H1 (cell line): ENCODE measurements at regions not wholly inside any gene's neighbourhood (a gene's known extent, or its start where the extent isn't known, plus 50 kb on each side); places are given as distances from the start of the nearest gene placed in this dataset.

Source experiments
- CTCF ChIA-PET: fragments of 300-600 bp; sonication (Branson Sonifier 250); formaldehyde crosslinking; loops from one replicate; lab custom pipeline; 2021; ENCODE audit not compliant: partially characterized antibody; lab: Charles Lee
- POLR2A ChIA-PET: fragments of 300-600 bp; sonication (Branson Sonifier 250); formaldehyde crosslinking; loops from one replicate; lab custom pipeline; 2021; ENCODE audit warnings: inconsistent platforms; ENCODE audit not compliant: partially characterized antibody; lab: Charles Lee
- DNase-seq, 2 experiments: peaks; one replicate each; pipeline versions ENCODE4 v3.0.0 to v3.0.0-alpha.2; 2010 to 2022; ENCODE audit warnings: low spot score in 2 of 2, low read depth in 1 of 2, mixed read lengths in 1 of 2
- FAIRE-seq: peaks from 2 replicates; lab custom pipeline; 2011; peaks lifted over from hg19 to GRCh38; lab: Jason Lieb, UNC
- H2AFZ ChIP-seq: 2 replicates; pipeline ENCODE4 v1.8.1; 2012; ENCODE audit warnings: low read length, inconsistent platforms
- H2AK5ac ChIP-seq: 2 replicates; pipeline ENCODE4 v1.6.1; 2013; ENCODE audit warnings: low read depth, low read length
- H2BK120ac ChIP-seq: replicated peaks from 2 replicates; pipeline ENCODE3; 2013; ENCODE audit warnings: low read depth, low read length, inconsistent platforms
- H2BK12ac ChIP-seq: 2 replicates; pipeline ENCODE4 v1.6.1; 2013; ENCODE audit warnings: low read depth, low read length
- H2BK15ac ChIP-seq: 2 replicates; pipeline ENCODE4 v1.6.1; 2013; ENCODE audit warnings: low read length
- H2BK20ac ChIP-seq: 2 replicates; pipeline ENCODE4 v1.6.1; 2013; ENCODE audit warnings: low read length
- H2BK5ac ChIP-seq: 2 replicates; pipeline ENCODE4 v1.6.1; 2013; ENCODE audit warnings: low read depth, low read length
- H3K14ac ChIP-seq: 2 replicates; pipeline ENCODE4 v1.6.1; 2013; ENCODE audit warnings: inconsistent platforms; ENCODE audit not compliant: insufficient read length
- H3K18ac ChIP-seq: 2 replicates; pipeline ENCODE4 v1.6.1; 2013; ENCODE audit warnings: low read length; ENCODE audit errors: extremely low read depth
- H3K23ac ChIP-seq: 2 replicates; pipeline ENCODE4 v1.6.1; 2013; ENCODE audit warnings: inconsistent platforms; ENCODE audit not compliant: insufficient read length
- H3K23me2 ChIP-seq: 2 replicates; pipeline ENCODE4 v1.6.1; 2013; ENCODE audit warnings: low read depth, low read length
- H3K27ac ChIP-seq: 2 replicates; pipeline ENCODE4 v1.6.1; 2011; ENCODE audit warnings: low read depth, low read length, inconsistent platforms
- H3K27me3 ChIP-seq, 4 experiments: replicated peaks in 1 of 4; 1 replicate in 1 of 4; 2 replicates in 3 of 4; pipeline versions ENCODE4 v1.6.1 to v1.8.1; 2011 to 2013; ENCODE audit warnings: low read length in 3 of 4, mild to moderate bottlenecking in 3 of 4, inconsistent platforms in 2 of 4, mixed read lengths in 2 of 4, moderate library complexity in 1 of 4; ENCODE audit not compliant: control insufficient read depth in 3 of 4, insufficient read depth in 3 of 4; ENCODE audit errors: extremely low read depth in 1 of 4
- H3K36me3 ChIP-seq, 4 experiments: 2 replicates each; pipeline versions ENCODE4 v1.6.1 to v1.8.1; 2011 to 2013; ENCODE audit warnings: mild to moderate bottlenecking in 4 of 4, low read length in 3 of 4, moderate library complexity in 2 of 4, control low read depth in 1 of 4, inconsistent platforms in 1 of 4; ENCODE audit not compliant: insufficient read depth in 4 of 4, control insufficient read depth in 2 of 4
- H3K4ac ChIP-seq: replicated peaks from 2 replicates; pipeline ENCODE3; 2013; ENCODE audit warnings: low read length, low read depth, mixed read lengths, inconsistent platforms; ENCODE audit not compliant: insufficient read length
- H3K4me1 ChIP-seq, 4 experiments: replicated peaks in 1 of 4; 1 replicate in 1 of 4; 2 replicates in 3 of 4; pipeline versions ENCODE4 v1.6.1 to v1.8.1; 2011 to 2013; ENCODE audit warnings: low read length in 3 of 4, inconsistent platforms in 2 of 4, mixed read lengths in 1 of 4; ENCODE audit not compliant: insufficient read depth in 4 of 4, control insufficient read depth in 3 of 4
- H3K4me2 ChIP-seq, 2 experiments: 2 replicates each; pipeline versions ENCODE4 v1.6.1 to v1.8.1; 2011 to 2013; ENCODE audit warnings: low read depth in 2 of 2, low read length in 2 of 2, control low read depth in 1 of 2, inconsistent platforms in 1 of 2, mild to moderate bottlenecking in 1 of 2; ENCODE audit not compliant: insufficient read depth in 1 of 2
- H3K4me3 ChIP-seq, 4 experiments: fragments of 200-600, 300-600 bp in 1 of 4; sonication (generic), shearing (Covaris generic), sonication (Bioruptor Twin) in 1 of 4; 2 replicates each; pipeline versions ENCODE4 v1.5.1 to v1.8.1; 2011 to 2016; ENCODE audit warnings: low read length in 4 of 4, low read depth in 3 of 4, control low read depth in 2 of 4, inconsistent platforms in 2 of 4, mild to moderate bottlenecking in 2 of 4, mixed read lengths in 1 of 4, moderate library complexity in 1 of 4; ENCODE audit not compliant: insufficient read depth in 2 of 4; ENCODE audit errors: extremely low read depth in 1 of 4
- H3K56ac ChIP-seq: replicated peaks from 2 replicates; pipeline ENCODE3; 2013; ENCODE audit warnings: low read depth, mild to moderate bottlenecking, mixed read lengths, low read length, inconsistent platforms; ENCODE audit not compliant: insufficient read length
- H3K79me1 ChIP-seq: 2 replicates; pipeline ENCODE4 v1.6.1; 2013; ENCODE audit warnings: low read depth, low read length, control low read depth
- H3K79me2 ChIP-seq, 2 experiments: 2 replicates each; pipeline versions ENCODE4 v1.6.1 to v1.8.1; 2012 to 2013; ENCODE audit warnings: low read length in 2 of 2, mild to moderate bottlenecking in 2 of 2, inconsistent platforms in 1 of 2; ENCODE audit not compliant: insufficient read depth in 2 of 2, control insufficient read depth in 1 of 2
- H3K9ac ChIP-seq, 4 experiments: replicated peaks in 1 of 4; 1 replicate in 1 of 4; 2 replicates in 3 of 4; pipeline versions ENCODE4 v1.6.1 to v1.8.1; 2011 to 2013; ENCODE audit warnings: low read depth in 3 of 4, low read length in 3 of 4, control low read depth in 2 of 4, mild to moderate bottlenecking in 2 of 4, moderate library complexity in 2 of 4, inconsistent platforms in 1 of 4; ENCODE audit errors: extremely low read depth in 1 of 4
- H3K9me3 ChIP-seq, 2 experiments: 2 replicates each; pipeline versions ENCODE4 v1.6.1 to v1.8.1; 2012 to 2013; ENCODE audit warnings: mild to moderate bottlenecking in 2 of 2, moderate library complexity in 2 of 2, control low read depth in 1 of 2, inconsistent platforms in 1 of 2, low read depth in 1 of 2, low read length in 1 of 2, mixed read lengths in 1 of 2; ENCODE audit not compliant: insufficient read depth in 2 of 2
- H4K20me1 ChIP-seq, 2 experiments: replicated peaks in 1 of 2; 2 replicates each; pipeline versions ENCODE3 to v1.8.1; 2011 to 2013; ENCODE audit warnings: inconsistent platforms in 2 of 2, low read length in 2 of 2, mild to moderate bottlenecking in 1 of 2; ENCODE audit not compliant: insufficient read depth in 2 of 2, control insufficient read depth in 1 of 2
- H4K5ac ChIP-seq: 2 replicates; pipeline ENCODE4 v1.6.1; 2013; ENCODE audit warnings: low read length, low read depth, mixed read lengths, inconsistent platforms; ENCODE audit not compliant: insufficient read length
- H4K8ac ChIP-seq: 2 replicates; pipeline ENCODE4 v1.8.0; 2013; ENCODE audit warnings: mild to moderate bottlenecking, moderate library complexity, low read length, inconsistent platforms; ENCODE audit not compliant: insufficient read depth; ENCODE audit errors: extremely low read depth
- H4K91ac ChIP-seq: replicated peaks from 2 replicates; pipeline ENCODE3; 2013; ENCODE audit warnings: low read length, mixed read lengths, inconsistent platforms; ENCODE audit not compliant: insufficient read length
- MAFK ChIP-seq: IDR thresholded peaks from 2 replicates; pipeline ENCODE4 v1.6.1; 2012; ENCODE audit warnings: low read depth, mild to moderate bottlenecking, improper control_type of control experiment, low read length
- POLR2A ChIP-seq, 2 experiments: IDR thresholded peaks; 1 replicate in 1 of 2; 2 replicates in 1 of 2; pipeline ENCODE4 v1.6.1; 2011; ENCODE audit warnings: low read depth in 2 of 2, low read length in 2 of 2, mild to moderate bottlenecking in 2 of 2; ENCODE audit errors: control extremely low read depth in 1 of 2
- POLR2AphosphoS5 ChIP-seq: IDR thresholded peaks from 2 replicates; pipeline ENCODE4 v1.6.1; 2011; ENCODE audit warnings: low read depth, low read length
- RAD21 ChIP-seq, 2 experiments: IDR thresholded peaks in 1 of 2; conservative IDR thresholded peaks in 1 of 2; 2 replicates each; pipeline ENCODE4 v1.6.1; 2011; ENCODE audit warnings: low read depth in 2 of 2, low read length in 2 of 2, improper control_type of control experiment in 1 of 2, inconsistent platforms in 1 of 2, mild to moderate bottlenecking in 1 of 2, moderate library complexity in 1 of 2
- RFX5 ChIP-seq: IDR thresholded peaks from 2 replicates; pipeline ENCODE4 v1.6.1; 2011; ENCODE audit warnings: low read depth, low read length, improper control_type of control experiment, borderline replicate concordance
- RNF2 ChIP-seq: fragments of 200-900, 300-1000 bp; sonication (generic); IDR thresholded peaks from 2 replicates; pipeline ENCODE4 v1.7.1; 2016; ENCODE audit warnings: borderline replicate concordance, low read depth, mild to moderate bottlenecking, antibody characterized with exemption, low read length; ENCODE audit not compliant: poor library complexity, severe bottlenecking; ENCODE audit errors: missing control alignments
- SAP30 ChIP-seq: fragments of 300-600 bp; sonication (generic); IDR thresholded peaks from 2 replicates; pipeline ENCODE4 v1.7.1; 2012; ENCODE audit warnings: low read length, moderate library complexity, mild to moderate bottlenecking, inconsistent platforms; ENCODE audit not compliant: insufficient read depth, insufficient replicate concordance
- TEAD4 ChIP-seq: IDR thresholded peaks from 2 replicates; pipeline ENCODE4 v1.6.1; 2012; ENCODE audit warnings: low read depth, low read length, inconsistent platforms, mixed read lengths
- WGBS, 2 experiments: shearing (Covaris generic) in 1 of 2; methylation state at CpG; one replicate each; pipeline versions ENCODE4 v1.1.6 to v1.1.7; 2013 to 2015; ENCODE audit warnings: low lambda C conversion rate in 2 of 2, mixed read lengths in 2 of 2, inconsistent platforms in 1 of 2, low coverage in 1 of 2, missing lambda C conversion rate in 1 of 2; ENCODE audit not compliant: insufficient replicate concordance in 2 of 2, insufficient coverage in 1 of 2, insufficient read length in 1 of 2; ENCODE audit errors: extremely low coverage in 1 of 2, missing lambda C conversion rate in 1 of 2; 5-methylcytosine and 5-hydroxymethylcytosine counted together
- TF ChIP-seq, protein P1 (sequence below): IDR thresholded peaks from 2 replicates; pipeline ENCODE4 v1.6.1; 2012; ENCODE audit warnings: inconsistent platforms

GRCh38 chr4:75118739-75119138 lies 185.8 kb downstream of the PARM1 start:
- H4K8ac ChIP-seq, result no peak overlapping the region
- no peak overlapping the region for H3K4me2 ChIP-seq
- H3K14ac ChIP-seq, result no peak overlapping the region
- H3K18ac ChIP-seq, result no peak overlapping the region
- H2AK5ac ChIP-seq, result no peak overlapping the region
- H3K27ac ChIP-seq, result no peak overlapping the region
- no peaks in the 10 kb centered on the region for H3K36me3 ChIP-seq
- no peak overlapping the region for H3K9ac ChIP-seq
- H4K5ac ChIP-seq, result no peak overlapping the region
- CTCF ChIA-PET, result interaction anchor here (0.8 to 3.2 kb wide), 5 partner anchors 186 to 247 kb away, joined by 3 to 12 read pairs (median 10); partner anchors contain the start of gene PARM1
- H4K20me1 ChIP-seq, result no peaks in the 10 kb centered on the region
- no peaks in the 10 kb centered on the region for H3K79me1 ChIP-seq
- 94% methylated on average over 4 of the region's 4 CpGs; no CpG with 5 or more reads in 1 of the 2 experiments for WGBS, 2 experiments
- no peak overlapping the region for H2BK15ac ChIP-seq
- H2BK20ac ChIP-seq, result no peak overlapping the region
- no peaks in the 10 kb centered on the region for H3K79me2 ChIP-seq
- no peak overlapping the region for H2BK5ac ChIP-seq
- no peak overlapping the region for H3K4ac ChIP-seq
- no peak overlapping the region for H2AFZ ChIP-seq
- FAIRE-seq (no peak), DNase-seq (no peak)
- H3K4me3 ChIP-seq, result no peak overlapping the region
- no peak overlapping the region for H2BK120ac ChIP-seq
- H4K91ac ChIP-seq, result no peak overlapping the region
- H3K27me3 ChIP-seq, result no peaks in the 10 kb centered on the region
- no peak overlapping the region for H3K56ac ChIP-seq
- no peaks in the 10 kb centered on the region; a peak in 1 of 4 replicates for H3K9me3 ChIP-seq
- no peaks in the 10 kb centered on the region for H3K23me2 ChIP-seq
- H3K23ac ChIP-seq, result no peak overlapping the region
- no peak overlapping the region for H2BK12ac ChIP-seq
- no peaks in the 10 kb centered on the region for H3K4me1 ChIP-seq
- POLR2A ChIA-PET, result no interaction called here
- no peak for TF ChIP-seq RAD21 (IDR thresholded peaks at IDR 0.05 in 1 of 2, conservative IDR thresholded peaks at IDR 0.05 in 1 of 2; ENCODE audit: low read depth in 2 of 2, low read length in 2 of 2)
- no peak for TF ChIP-seq TEAD4
- TF ChIP-seq RNF2, result no peak
- no peak for TF ChIP-seq SAP30
- TF ChIP-seq, protein P1, sequence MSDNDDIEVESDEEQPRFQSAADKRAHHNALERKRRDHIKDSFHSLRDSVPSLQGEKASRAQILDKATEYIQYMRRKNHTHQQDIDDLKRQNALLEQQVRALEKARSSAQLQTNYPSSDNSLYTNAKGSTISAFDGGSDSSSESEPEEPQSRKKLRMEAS, result no peak
- no peak for TF ChIP-seq RFX5
- TF ChIP-seq MAFK, result no peak
- no peak for TF ChIP-seq POLR2A (IDR thresholded peaks at IDR 0.05; ENCODE audit: control extremely low read depth in 1 of 2, low read depth in 2 of 2, low read length in 2 of 2)
- TF ChIP-seq POLR2AphosphoS5, result no peak
